Natural killer cell treated with Interleukin-12 subunit alpha and Interleukin-12 subunit beta and Interleukin-15 and Interleukin-18, amount 100 ng/mL, for 72 hours (primary cell): ENCODE measurements at regions not wholly inside any gene's neighbourhood (a gene's known extent, or its start where the extent isn't known, plus 50 kb on each side); places are given as distances from the start of the nearest gene placed in this dataset.
"Not testable (repeated sequence)": the region's sequence is repeated elsewhere in the genome, so short reads cannot be mapped to it uniquely, and the experiment has no call there.

Experiments
- ATAC-seq, 2 donors: fragments of 150-1000 bp; cut with Tn5 transposase in 1 of 2; sonication (Bioruptor Pico), chemical (Tn5 transposase) in 1 of 2; 2 replicates each; pipeline ENCODE4 v1.10.0; 2021
- DNase-seq: peaks from one replicate; pipeline ENCODE4 v3.0.0; 2022; ENCODE audit warnings: low spot score
- H3K27ac Mint-ChIP-seq, 2 donors: 1 replicate in 1 of 2; 2 replicates in 1 of 2; pipeline ENCODE4 v1.8.0; 2022; ENCODE audit warnings: mixed read lengths in 2 of 2, mild to moderate bottlenecking in 1 of 2, moderate library complexity in 1 of 2
- H3K27me3 Mint-ChIP-seq, 2 donors: 1 replicate in 1 of 2; 2 replicates in 1 of 2; pipeline ENCODE4 v1.8.0; 2022; ENCODE audit warnings: mixed read lengths in 2 of 2
- H3K36me3 Mint-ChIP-seq: one replicate; pipeline ENCODE4 v1.8.0; 2022; ENCODE audit warnings: mixed read lengths
- H3K4me1 Mint-ChIP-seq, 2 donors: 1 replicate in 1 of 2; 2 replicates in 1 of 2; pipeline ENCODE4 v1.8.0; 2022; ENCODE audit warnings: low read depth in 2 of 2, mixed read lengths in 2 of 2, mild to moderate bottlenecking in 1 of 2
- H3K4me3 Mint-ChIP-seq: one replicate; pipeline ENCODE4 v1.8.0; 2022; ENCODE audit warnings: mixed read lengths
- H3K9me3 Mint-ChIP-seq: 2 replicates; pipeline ENCODE4 v1.8.0; 2022; ENCODE audit warnings: mixed read lengths

DNA sequence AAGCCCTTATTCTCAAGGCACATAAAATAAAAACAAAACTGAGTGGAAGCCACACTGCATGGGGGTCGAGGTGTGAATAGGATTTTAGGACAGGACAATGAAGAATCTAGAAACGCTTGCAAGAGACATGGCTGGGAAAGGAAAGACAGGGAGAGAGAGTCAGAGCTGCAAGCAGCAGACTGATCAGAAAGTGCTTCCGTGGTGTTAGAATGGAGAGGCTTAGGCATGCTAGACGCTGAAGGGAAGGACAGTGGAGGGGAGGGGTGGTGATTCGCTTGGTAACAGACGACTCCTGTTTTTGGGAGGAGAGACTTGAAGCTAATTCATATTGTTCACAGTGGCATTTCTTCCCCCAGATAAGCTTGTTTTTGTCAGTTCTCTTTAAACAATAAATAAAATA, 173.5 kb downstream of the AIPL1 start:
- no peak overlapping the region for H3K4me3 Mint-ChIP-seq
- H3K27me3 Mint-ChIP-seq = peaks cover 31 to 52% of the 10 kb centered on the region in 2 donors
- ATAC-seq = no peak

DNA sequence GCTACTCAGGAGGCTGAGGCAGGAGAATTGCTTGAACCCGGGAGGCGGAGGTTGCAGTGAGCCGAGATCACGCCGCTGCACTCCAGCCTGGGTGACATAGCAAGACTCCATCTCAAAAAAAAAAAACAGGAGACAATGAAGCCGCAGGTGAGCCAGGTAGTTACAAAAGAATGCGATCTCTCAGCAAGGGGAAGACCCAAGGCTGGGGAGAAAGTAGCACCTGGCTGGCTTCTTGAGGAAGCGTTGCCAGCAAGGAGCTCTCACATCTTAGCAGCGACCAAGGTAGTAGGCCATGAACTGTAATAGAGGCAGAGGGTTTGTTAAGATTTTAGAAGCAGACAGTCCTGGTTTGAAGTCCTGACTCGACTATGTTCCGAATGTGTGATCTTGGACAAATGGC, 175.0 kb downstream of the AIPL1 start:
- no peak for ATAC-seq
- peaks cover 24 to 59% of the 10 kb centered on the region in 2 donors for H3K27me3 Mint-ChIP-seq
- no peak for DNase-seq
- H3K27ac Mint-ChIP-seq = no peak overlapping the region
- no peaks in the 10 kb centered on the region for H3K9me3 Mint-ChIP-seq
- no peaks in the 10 kb centered on the region for H3K36me3 Mint-ChIP-seq
- H3K4me1 Mint-ChIP-seq = no peaks in the 10 kb centered on the region
- no peak overlapping the region for H3K4me3 Mint-ChIP-seq

More for the DNA sequence above, 173.5 kb downstream of the AIPL1 start:
- Mint-ChIP-seq H3K36me3 (no peaks in the 10 kb centered on the region), H3K9me3 (peaks cover 4% of the 10 kb centered on the region), H3K27ac (no peak overlapping the region), H3K4me1 (no peaks in the 10 kb centered on the region)
- no peak for DNase-seq

DNA sequence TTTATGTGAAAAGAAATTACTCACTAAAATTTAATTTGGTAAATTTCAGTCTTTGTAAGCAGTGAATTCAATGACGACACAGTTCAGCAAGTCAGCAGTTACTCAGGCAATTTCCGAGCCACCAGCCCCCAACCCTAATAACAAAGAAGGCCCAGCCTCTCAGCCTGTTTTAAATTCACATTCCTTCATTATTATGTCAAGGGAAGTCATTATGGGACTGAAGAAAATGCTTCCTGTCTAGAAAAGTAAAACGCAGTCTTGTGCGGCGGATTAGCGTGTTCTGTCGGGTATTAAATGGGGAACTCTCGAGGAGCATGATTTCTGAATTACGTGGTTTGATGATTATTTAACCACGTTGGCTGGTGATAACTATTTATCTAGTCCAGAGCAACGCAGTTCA, 177.6 kb downstream of the AIPL1 start:
- H3K36me3 Mint-ChIP-seq = no peaks in the 10 kb centered on the region
- H3K9me3 Mint-ChIP-seq = no peaks in the 10 kb centered on the region
- no peak for DNase-seq
- ATAC-seq = no peak
- peaks cover 23 to 52% of the 10 kb centered on the region in 2 donors for H3K27me3 Mint-ChIP-seq
- H3K4me3 Mint-ChIP-seq = no peak overlapping the region
- no peak overlapping the region for H3K27ac Mint-ChIP-seq
- no peaks in the 10 kb centered on the region for H3K4me1 Mint-ChIP-seq

DNA sequence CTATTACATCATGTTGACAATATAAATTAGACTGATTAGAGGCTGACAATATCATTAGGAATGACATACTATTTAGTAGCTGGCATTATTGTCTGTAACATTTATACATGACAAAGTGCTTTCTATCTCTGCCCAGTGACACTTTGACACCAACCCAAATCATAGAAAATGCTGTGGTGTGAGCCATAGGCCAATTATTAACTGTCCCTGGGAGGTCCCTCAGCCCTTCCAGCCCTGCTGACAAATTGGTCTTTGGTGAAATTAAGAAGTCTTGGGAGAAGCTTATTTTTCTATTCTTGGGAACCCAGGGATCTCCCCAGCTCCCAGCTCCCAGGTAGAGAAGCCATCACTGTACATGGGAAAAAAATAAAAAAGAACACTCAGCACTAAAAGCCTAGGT, 179.6 kb downstream of the AIPL1 start:
- no peaks in the 10 kb centered on the region for H3K4me1 Mint-ChIP-seq
- no peak overlapping the region for H3K4me3 Mint-ChIP-seq
- H3K27me3 Mint-ChIP-seq = peaks cover 20 to 40% of the 10 kb centered on the region in 2 donors
- H3K27ac Mint-ChIP-seq = no peak overlapping the region
- ATAC-seq (no peak), DNase-seq (no peak)
- no peaks in the 10 kb centered on the region for H3K36me3 Mint-ChIP-seq
- H3K9me3 Mint-ChIP-seq = no peaks in the 10 kb centered on the region

DNA sequence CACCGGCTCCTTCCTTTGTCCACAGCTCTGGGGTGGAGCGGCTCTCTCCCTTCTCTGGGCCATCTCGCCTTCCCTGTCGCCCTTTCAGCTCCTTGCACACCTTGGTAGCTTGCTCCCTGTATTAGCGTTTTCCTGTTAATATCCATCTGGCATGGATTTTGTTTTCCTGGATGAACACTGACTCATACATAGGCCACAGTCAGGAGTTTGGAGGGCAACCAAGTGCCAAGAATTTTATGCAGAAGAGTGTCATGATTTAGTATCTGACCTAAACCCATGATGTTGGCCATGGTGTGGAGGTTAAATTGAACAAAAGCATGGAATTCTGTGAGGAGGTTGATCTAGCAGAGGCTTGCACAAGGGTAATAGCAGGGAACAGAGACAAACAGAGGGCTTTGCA, 180.9 kb downstream of the AIPL1 start:
- Mint-ChIP-seq H3K4me3 (no peak overlapping the region), H3K4me1 (no peaks in the 10 kb centered on the region), H3K36me3 (no peaks in the 10 kb centered on the region), H3K27ac (no peak overlapping the region), H3K27me3 (peaks cover 19 to 40% of the 10 kb centered on the region in 2 donors), H3K9me3 (no peaks in the 10 kb centered on the region)
- ATAC-seq = no peak
- no peak for DNase-seq

DNA sequence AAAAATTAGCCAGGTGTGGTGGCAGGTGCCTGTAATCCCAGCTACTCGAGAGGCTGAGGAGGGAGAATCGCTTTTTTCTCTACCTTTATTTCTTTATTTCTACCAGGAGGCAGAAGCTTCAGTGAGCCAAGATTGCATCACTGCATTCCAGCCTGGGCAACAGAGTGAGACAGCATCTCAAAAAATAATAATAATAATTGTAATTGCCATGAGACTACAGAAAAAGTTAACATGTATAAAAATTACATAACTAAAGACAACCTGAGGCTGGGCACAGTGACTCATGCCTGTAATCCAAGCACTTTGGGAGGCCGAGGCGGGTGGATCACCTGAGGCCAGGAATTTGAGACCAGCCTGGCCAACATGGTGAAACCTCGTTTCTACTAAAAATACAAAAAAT, 181.5 kb downstream of the WSCD1 start:
- H3K27ac Mint-ChIP-seq, H3K4me1 Mint-ChIP-seq, ATAC-seq, H3K36me3 Mint-ChIP-seq, H3K4me3 Mint-ChIP-seq, DNase-seq, H3K9me3 Mint-ChIP-seq: not testable (repeated sequence)
- peaks cover 9 to 33% of the 10 kb centered on the region in 2 donors for H3K27me3 Mint-ChIP-seq

DNA sequence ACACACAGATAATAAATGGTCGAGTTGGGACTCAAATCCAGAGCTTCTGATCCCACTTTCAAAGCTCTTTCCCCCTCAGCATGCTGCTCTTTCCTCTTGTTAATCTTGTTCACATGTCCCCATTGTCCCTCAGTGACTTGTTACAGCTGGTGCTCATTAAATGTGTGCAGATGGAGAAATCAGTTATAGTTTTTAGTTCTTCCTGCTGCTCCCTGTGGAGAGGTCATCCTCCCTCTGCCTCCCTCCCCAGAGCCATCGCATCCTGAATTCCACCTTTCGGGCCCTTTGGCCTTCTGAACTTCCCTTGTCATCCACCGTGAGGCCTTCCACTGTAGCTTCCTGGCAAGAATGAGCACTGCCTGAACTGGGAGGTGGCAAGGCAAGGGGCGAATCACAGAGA, 179.6 kb downstream of the WSCD1 start:
- Mint-ChIP-seq H3K4me1 (no peaks in the 10 kb centered on the region), H3K9me3 (no peaks in the 10 kb centered on the region), H3K27me3 (peaks cover 9 to 27% of the 10 kb centered on the region in 2 donors), H3K27ac (no peak overlapping the region), H3K4me3 (no peak overlapping the region), H3K36me3 (no peaks in the 10 kb centered on the region)
- ATAC-seq = no peak
- no peak for DNase-seq

DNA sequence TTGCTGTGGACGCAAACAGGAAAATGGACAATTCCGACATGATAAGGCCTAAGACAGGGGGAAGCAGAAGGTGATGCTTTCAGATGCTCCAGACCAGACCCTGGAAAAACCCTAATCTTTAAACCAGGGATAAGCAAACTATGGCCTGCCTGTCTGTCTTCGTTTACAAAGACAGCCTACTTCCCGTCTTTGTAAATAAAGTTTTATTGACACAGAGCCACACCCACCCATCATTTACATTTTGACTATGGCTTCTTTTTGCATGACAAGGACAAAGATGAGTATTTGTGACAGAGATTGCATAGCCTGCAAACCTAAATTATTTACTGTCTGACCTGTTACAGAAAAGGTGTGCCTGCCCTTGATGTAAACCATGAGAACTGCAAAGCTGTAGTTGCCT, 177.9 kb downstream of the WSCD1 start:
- ATAC-seq (no peak), DNase-seq (no peak)
- Mint-ChIP-seq H3K4me3 (no peak overlapping the region), H3K36me3 (no peaks in the 10 kb centered on the region), H3K27me3 (peaks cover 6 to 21% of the 10 kb centered on the region in 2 donors), H3K27ac (no peak overlapping the region), H3K4me1 (no peaks in the 10 kb centered on the region), H3K9me3 (no peaks in the 10 kb centered on the region)

DNA sequence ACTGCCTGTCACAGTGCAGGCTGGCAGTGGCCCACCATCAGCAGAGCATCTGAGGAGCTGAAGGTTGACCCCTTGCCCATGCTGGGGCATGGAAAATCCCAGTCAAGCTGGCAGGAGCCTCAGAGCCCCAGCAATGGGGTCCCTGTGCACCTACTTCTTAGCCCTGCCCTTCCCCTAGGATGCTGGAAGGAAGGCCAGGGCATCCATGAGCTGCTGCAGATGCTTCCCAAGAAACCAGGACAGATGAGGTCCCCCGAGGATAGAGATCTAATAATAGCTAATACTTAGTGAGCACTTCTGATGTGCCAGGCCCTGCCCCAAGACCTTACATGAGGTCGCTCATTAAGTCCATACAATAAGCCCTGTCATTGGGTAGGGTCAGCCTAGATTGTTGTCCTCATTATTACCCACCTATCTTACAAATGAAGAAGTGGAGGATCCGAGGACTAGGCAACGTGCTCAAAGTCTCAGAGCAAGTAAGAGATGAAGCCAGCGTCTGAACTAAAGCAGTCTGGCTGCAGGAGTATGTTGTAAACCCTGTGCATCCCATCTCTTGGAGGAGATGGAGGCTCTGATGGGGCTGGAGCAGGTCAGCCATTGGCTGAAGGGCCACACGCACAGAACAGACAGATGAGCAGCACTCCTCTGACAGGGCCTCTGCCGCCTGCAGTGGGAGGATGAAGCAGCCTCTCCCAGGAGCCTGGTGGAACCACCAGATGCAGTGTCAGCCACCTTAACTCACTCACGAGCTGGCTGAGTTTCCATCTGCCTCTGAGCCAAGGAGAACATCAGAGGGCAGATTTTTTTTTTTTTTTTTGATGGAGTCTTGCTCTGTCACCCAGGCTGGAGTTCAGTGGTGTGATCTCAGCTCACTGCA, 175.4 kb downstream of the WSCD1 start:
- H3K27me3 Mint-ChIP-seq = peaks cover 15 to 33% of the 10 kb centered on the region in 2 donors
- H3K4me1 Mint-ChIP-seq = no peaks in the 10 kb centered on the region

DNA sequence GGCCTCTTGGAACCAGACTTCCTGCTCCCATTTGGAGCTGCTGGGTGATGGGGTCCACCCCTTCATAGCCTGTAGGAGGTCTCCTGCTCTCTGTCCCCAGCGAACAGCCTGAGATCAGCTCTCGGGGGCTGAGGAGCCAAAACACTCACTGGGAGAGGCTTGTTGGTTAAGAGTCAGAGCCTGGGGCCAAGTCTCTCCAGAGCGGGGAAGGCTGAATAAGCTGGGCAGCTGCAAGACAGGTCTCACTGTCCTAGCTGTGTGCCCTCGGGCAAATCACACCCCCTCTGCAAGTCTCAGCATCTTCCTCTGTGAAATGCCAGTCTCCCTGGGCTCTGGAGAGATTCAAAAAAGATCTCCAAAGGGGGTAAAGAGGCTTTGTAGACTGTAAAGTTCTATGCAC, 174.6 kb downstream of the WSCD1 start:
- no peaks in the 10 kb centered on the region for H3K36me3 Mint-ChIP-seq
- H3K4me1 Mint-ChIP-seq = no peaks in the 10 kb centered on the region
- ATAC-seq (no peak), DNase-seq (no peak)
- H3K4me3 Mint-ChIP-seq = no peak overlapping the region
- no peak overlapping the region for H3K27ac Mint-ChIP-seq
- peaks cover 21 to 41% of the 10 kb centered on the region in 2 donors for H3K27me3 Mint-ChIP-seq
- H3K9me3 Mint-ChIP-seq = no peaks in the 10 kb centered on the region

More for the DNA sequence above, 175.4 kb downstream of the WSCD1 start:
- ATAC-seq (no peak), DNase-seq (no peak)
- Mint-ChIP-seq H3K27ac (no peak overlapping the region), H3K36me3 (no peaks in the 10 kb centered on the region), H3K9me3 (no peaks in the 10 kb centered on the region), H3K4me3 (no peak overlapping the region)

DNA sequence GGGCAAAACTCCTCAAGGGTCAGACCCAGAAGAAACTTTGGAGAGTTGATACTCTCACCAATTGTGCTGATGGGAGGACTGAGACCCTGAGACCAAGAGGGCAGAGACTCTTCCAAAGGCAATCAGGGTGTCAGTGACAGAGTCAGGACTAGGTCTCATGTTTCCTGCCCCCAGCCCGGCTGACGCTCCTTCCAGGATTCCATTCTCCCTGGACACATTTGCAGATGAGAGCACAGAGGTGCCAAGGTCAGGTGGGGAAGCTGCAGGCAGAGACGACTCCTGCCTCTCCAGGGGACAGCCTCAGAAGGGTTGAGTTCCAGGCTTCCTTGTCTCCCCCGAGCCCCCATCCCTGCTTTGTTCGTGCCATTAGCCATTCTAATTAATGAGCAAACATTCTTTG, 174.1 kb downstream of the WSCD1 start:
- H3K36me3 Mint-ChIP-seq = no peaks in the 10 kb centered on the region
- no peak for ATAC-seq
- no peak for DNase-seq
- H3K9me3 Mint-ChIP-seq = no peaks in the 10 kb centered on the region
- H3K4me3 Mint-ChIP-seq = no peak overlapping the region
- peaks cover 21 to 37% of the 10 kb centered on the region in 2 donors for H3K27me3 Mint-ChIP-seq
- no peaks in the 10 kb centered on the region for H3K4me1 Mint-ChIP-seq
- H3K27ac Mint-ChIP-seq = no peak overlapping the region

DNA sequence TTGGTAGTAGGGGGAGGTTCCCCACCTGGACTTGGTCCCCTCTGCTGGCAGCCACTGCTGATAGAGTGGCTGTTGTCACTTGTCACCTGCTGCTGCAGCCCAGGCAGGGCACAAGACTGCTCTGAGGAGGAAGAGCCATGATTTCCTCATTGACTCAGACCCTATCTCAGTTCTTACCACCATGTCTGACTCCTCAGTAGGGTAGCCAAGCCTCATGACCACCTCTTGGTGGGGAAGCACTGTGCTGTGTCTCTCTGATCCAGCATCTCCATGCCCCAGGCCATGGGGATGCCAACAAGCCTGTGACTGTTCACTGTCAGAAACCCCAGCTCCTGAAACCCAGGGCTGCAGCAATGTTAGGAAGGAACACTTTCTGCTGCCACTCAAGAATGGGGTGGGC, 173.0 kb downstream of the WSCD1 start:
- ATAC-seq = no peak
- Mint-ChIP-seq H3K27ac (no peak overlapping the region), H3K4me3 (no peak overlapping the region), H3K9me3 (no peaks in the 10 kb centered on the region), H3K27me3 (peaks cover 19 to 27% of the 10 kb centered on the region in 2 donors), H3K36me3 (no peaks in the 10 kb centered on the region), H3K4me1 (no peaks in the 10 kb centered on the region)
- no peak for DNase-seq

DNA sequence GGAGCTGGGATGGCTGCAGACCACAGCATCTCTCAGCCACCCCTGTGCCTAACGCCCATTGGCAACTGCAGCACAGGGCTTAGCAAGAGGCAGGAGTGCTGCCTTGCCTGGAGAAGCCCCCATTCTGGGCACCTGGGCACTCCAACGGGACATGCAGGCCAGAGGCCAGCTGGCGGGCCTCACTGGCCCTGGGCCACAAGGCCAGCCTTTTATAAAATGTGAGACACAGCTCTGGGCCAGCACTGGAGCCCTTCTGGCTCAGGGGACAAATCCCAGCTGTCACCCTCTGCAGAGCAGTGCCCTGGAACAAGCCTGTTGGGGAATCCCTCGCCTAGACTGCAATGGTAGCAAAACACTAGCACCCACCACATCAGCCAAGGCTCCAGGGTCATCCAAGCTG, 171.8 kb downstream of the WSCD1 start:
- Mint-ChIP-seq H3K4me3 (no peak overlapping the region), H3K4me1 (no peaks in the 10 kb centered on the region), H3K27ac (no peak overlapping the region), H3K36me3 (no peaks in the 10 kb centered on the region), H3K9me3 (no peaks in the 10 kb centered on the region), H3K27me3 (peaks cover 19 to 20% of the 10 kb centered on the region in 2 donors)
- ATAC-seq = no peak
- DNase-seq = no peak

DNA sequence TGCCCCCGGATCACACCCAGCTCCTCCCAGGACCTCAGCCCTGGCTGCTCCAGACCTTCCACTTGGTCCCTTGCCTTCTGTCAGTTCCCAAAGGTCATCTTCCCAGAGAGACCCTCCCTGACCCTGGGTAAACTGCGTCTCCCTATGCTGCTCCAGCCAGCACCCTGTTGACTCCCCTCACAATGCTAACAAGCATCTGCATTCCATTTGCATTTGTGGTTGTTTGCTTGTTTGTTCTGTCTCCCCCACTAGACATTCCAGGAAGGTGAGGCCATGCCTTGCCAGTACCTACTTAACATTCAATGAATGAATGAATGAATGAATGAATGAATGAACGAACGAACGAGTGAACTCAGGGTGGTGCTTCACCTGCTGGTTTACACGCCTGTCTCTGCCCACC, 171.2 kb downstream of the WSCD1 start:
- peaks cover 20 to 22% of the 10 kb centered on the region in 2 donors for H3K27me3 Mint-ChIP-seq
- no peaks in the 10 kb centered on the region for H3K36me3 Mint-ChIP-seq
- no peak overlapping the region for H3K27ac Mint-ChIP-seq
- no peaks in the 10 kb centered on the region for H3K4me1 Mint-ChIP-seq
- DNase-seq (no peak), ATAC-seq (no peak)
- H3K9me3 Mint-ChIP-seq = no peaks in the 10 kb centered on the region
- H3K4me3 Mint-ChIP-seq = no peak overlapping the region

DNA sequence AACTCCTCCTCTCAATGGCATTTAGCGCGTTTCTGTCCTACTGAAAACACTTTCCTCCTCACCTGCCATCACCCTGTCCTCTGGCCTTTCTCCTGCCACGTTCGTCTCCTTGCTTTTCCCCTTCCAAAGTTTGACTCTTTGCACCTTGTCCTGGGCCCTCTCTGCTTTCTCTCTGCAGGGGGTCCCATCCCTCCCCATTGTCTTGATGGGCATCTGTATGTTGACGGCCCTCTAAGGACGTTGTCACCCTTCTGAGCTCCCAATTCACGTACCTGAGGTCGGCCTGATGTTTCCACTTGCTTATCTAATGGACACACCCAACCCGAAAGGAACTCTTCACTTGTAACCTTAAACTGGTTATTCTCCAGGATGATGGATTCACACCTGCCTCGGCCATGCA, 170.4 kb downstream of the WSCD1 start:
- Mint-ChIP-seq H3K9me3 (no peaks in the 10 kb centered on the region), H3K4me3 (no peak overlapping the region), H3K4me1 (no peaks in the 10 kb centered on the region), H3K27ac (no peak overlapping the region), H3K36me3 (no peaks in the 10 kb centered on the region), H3K27me3 (peaks cover 20 to 22% of the 10 kb centered on the region in 2 donors)
- ATAC-seq (no peak), DNase-seq (no peak)
